GM21515 (cell line): ENCODE measurements at regions not wholly inside any gene's neighbourhood (a gene's known extent, or its start where the extent isn't known, plus 50 kb on each side); places are given as distances from the start of the nearest gene placed in this dataset.

Source experiments
- ATAC-seq: cut with Tn5 transposase; IDR thresholded peaks from one replicate; pipeline ENCODE4 v1.9.1; 2021; ENCODE audit not compliant: unreplicated experiment

GRCh38 chr20:17794400-17794799 lies 94.6 kb downstream of the BANF2 start:
- no peak for ATAC-seq

- no peak for ATAC-seq
These were observed 94.2 kb downstream of the BANF2 start for GRCh38 chr20:17793986-17794385.

GRCh38 chr20:17790296-17790695 lies 90.5 kb downstream of the BANF2 start:
- ATAC-seq = no peak

GRCh38 chr20:17787816-17788215 lies 88.0 kb downstream of the BANF2 start:
- no peak for ATAC-seq

- ATAC-seq = no peak
These were observed 86.5 kb downstream of the BANF2 start for GRCh38 chr20:17786221-17786718.
